Endothelial cell of umbilical vein (primary cell): ENCODE measurements at regions not wholly inside any gene's neighbourhood (a gene's known extent, or its start where the extent isn't known, plus 50 kb on each side); places are given as distances from the start of the nearest gene placed in this dataset.

Experiments
- BruUV-seq: library from RNA; stranded (reverse); fragments of 400-500 nt; replicated peaks from 2 replicates; lab custom pipeline; 2021; lab: Mats Ljungman, UMichigan
- CTCF ChIA-PET: fragments of 300-600, 350-600 bp; sonication (Branson Sonifier 250); formaldehyde crosslinking; loops from one replicate; lab custom pipeline; 2021; ENCODE audit warnings: antibody characterized with exemption, inconsistent platforms; lab: Charles Lee
- POLR2A ChIA-PET: fragments of 300-600, 350-600 bp; sonication (Branson Sonifier 250); formaldehyde crosslinking; loops from one replicate; lab custom pipeline; 2021; ENCODE audit warnings: antibody characterized with exemption, inconsistent platforms; lab: Charles Lee
- DNase-seq: peaks from one replicate; pipeline ENCODE4 v3.0.0-alpha.2; 2011; ENCODE audit warnings: low read depth, low spot score
- FAIRE-seq: peaks from 2 replicates; lab custom pipeline; 2011; peaks lifted over from hg19 to GRCh38; lab: Jason Lieb, UNC
- H2AFZ ChIP-seq: 2 replicates; pipeline ENCODE4 v1.6.0; 2012; ENCODE audit warnings: low read depth, low read length, control low read depth, inconsistent platforms
- H3K27ac ChIP-seq: 2 replicates; pipeline ENCODE4 v1.5.1; 2011; ENCODE audit warnings: low read depth, mild to moderate bottlenecking, control low read depth, low read length, moderate library complexity; ENCODE audit not compliant: insufficient read depth
- H3K27me3 ChIP-seq, 2 experiments: 2 replicates each; pipeline versions ENCODE4 v1.6.0 to v1.6.1; 2011; ENCODE audit warnings: low read length in 2 of 2, mixed read lengths in 1 of 2; ENCODE audit not compliant: control insufficient read depth in 2 of 2, insufficient read depth in 2 of 2
- H3K36me3 ChIP-seq, 2 experiments: 2 replicates in 1 of 2; 3 replicates in 1 of 2; pipeline ENCODE4 v1.5.1; 2011; ENCODE audit warnings: low read length in 2 of 2, mild to moderate bottlenecking in 1 of 2, moderate library complexity in 1 of 2; ENCODE audit not compliant: control insufficient read depth in 2 of 2, insufficient read depth in 2 of 2; ENCODE audit errors: extremely low read depth in 1 of 2
- H3K4me1 ChIP-seq: 3 replicates; pipeline ENCODE4 v1.5.1; 2011; ENCODE audit warnings: mild to moderate bottlenecking, low read length; ENCODE audit not compliant: control insufficient read depth, insufficient read depth; ENCODE audit errors: extremely low read depth
- H3K4me2 ChIP-seq: 2 replicates; pipeline ENCODE4 v1.6.1; 2011; ENCODE audit warnings: low read length, control low read depth, mixed read lengths; ENCODE audit not compliant: insufficient read depth
- H3K4me3 ChIP-seq, 3 experiments: fragments of 200-600 bp in 1 of 3; sonication (generic), shearing (Covaris generic) in 1 of 3; replicated peaks in 1 of 3; 2 replicates each; pipeline ENCODE4 v1.5.1; 2011 to 2016; ENCODE audit warnings: control low read depth in 3 of 3, low read length in 3 of 3, mild to moderate bottlenecking in 2 of 3, inconsistent platforms in 1 of 3, low read depth in 1 of 3, moderate library complexity in 1 of 3; ENCODE audit not compliant: insufficient read depth in 1 of 3
- H3K79me2 ChIP-seq: 2 replicates; pipeline ENCODE4 v1.6.0; 2012; ENCODE audit warnings: low read length, inconsistent platforms; ENCODE audit not compliant: control insufficient read depth, insufficient read depth
- H3K9ac ChIP-seq: replicated peaks from 2 replicates; pipeline ENCODE3; 2011; ENCODE audit warnings: low read length, control low read depth; ENCODE audit not compliant: insufficient read depth; ENCODE audit errors: extremely low read depth
- H3K9me1 ChIP-seq: replicated peaks from 3 replicates; pipeline ENCODE4 v1.6.0; 2011; ENCODE audit warnings: mild to moderate bottlenecking, low read length; ENCODE audit not compliant: control insufficient read depth, insufficient read depth; ENCODE audit errors: extremely low read depth
- H3K9me3 ChIP-seq: replicated peaks from 2 replicates; pipeline ENCODE4 v1.5.1; 2012; ENCODE audit warnings: low read length, inconsistent platforms; ENCODE audit not compliant: control insufficient read depth, insufficient read depth
- H4K20me1 ChIP-seq: replicated peaks from 2 replicates; pipeline ENCODE3; 2011; ENCODE audit warnings: mild to moderate bottlenecking, low read length; ENCODE audit not compliant: control insufficient read depth, insufficient read depth; ENCODE audit errors: extremely low read depth
- EZH2 ChIP-seq: IDR thresholded peaks from 2 replicates; pipeline ENCODE4 v1.6.1; 2012; ENCODE audit warnings: borderline replicate concordance, low read depth, mild to moderate bottlenecking, moderate library complexity, low read length, inconsistent platforms; ENCODE audit not compliant: severe bottlenecking
- FOS ChIP-seq: IDR thresholded peaks from 2 replicates; pipeline ENCODE4 v1.6.1; 2011; ENCODE audit warnings: mild to moderate bottlenecking, low read length, moderate library complexity, borderline replicate concordance; ENCODE audit not compliant: insufficient read depth
- GATA2 ChIP-seq: IDR thresholded peaks from 2 replicates; pipeline ENCODE4 v1.7.0; 2011; ENCODE audit warnings: low read depth, mild to moderate bottlenecking, moderate library complexity, mixed read lengths, low read length; ENCODE audit not compliant: insufficient read length, insufficient read depth
- JUN ChIP-seq: IDR thresholded peaks from 2 replicates; pipeline ENCODE4 v1.6.1; 2011; ENCODE audit warnings: borderline replicate concordance, low read depth; ENCODE audit not compliant: insufficient read length, insufficient read depth
- MYC ChIP-seq: IDR thresholded peaks from one replicate; pipeline ENCODE4 v1.6.1; 2011; ENCODE audit warnings: mild to moderate bottlenecking, low read depth, low read length
- POLR2A ChIP-seq: IDR thresholded peaks from 2 replicates; pipeline ENCODE4 v1.6.1; 2012; ENCODE audit warnings: low read depth, mild to moderate bottlenecking, control low read depth, low read length
- POLR2AphosphoS5 ChIP-seq: IDR thresholded peaks from 2 replicates; pipeline ENCODE4 v1.6.1; 2012; ENCODE audit warnings: low read depth, mild to moderate bottlenecking, control low read depth, low read length, moderate library complexity; ENCODE audit not compliant: insufficient read depth
- dilution Hi-C: fragments of 300-500 bp; cut with MboI; formaldehyde crosslinking; loops from one replicate; pipeline ENCODE4 v1.15.0; 2019; ENCODE audit warnings: low sequenced_read_pairs; ENCODE audit not compliant: extremely low pct_ligation_motif_present
- intact Hi-C: fragments of 100-400 bp; cut with micrococcal nuclease; formaldehyde crosslinking; loops from one replicate; pipeline ENCODE4 v1.10.0; 2022
- TF ChIP-seq, protein P1 (sequence below), 2 donors: IDR thresholded peaks; 1 replicate in 1 of 2; 2 replicates in 1 of 2; pipeline ENCODE4 v1.5.1; 2011; ENCODE audit warnings: low read length in 2 of 2, mild to moderate bottlenecking in 2 of 2, moderate library complexity in 2 of 2, control low read depth in 1 of 2, inconsistent platforms in 1 of 2, low read depth in 1 of 2; ENCODE audit not compliant: insufficient read depth in 1 of 2; ENCODE audit errors: extremely low read depth in 1 of 2
- TF ChIP-seq, protein P2 (sequence below): IDR thresholded peaks from 2 replicates; pipeline ENCODE4 v1.6.1; 2011; ENCODE audit not compliant: insufficient read depth, insufficient read length

DNA sequence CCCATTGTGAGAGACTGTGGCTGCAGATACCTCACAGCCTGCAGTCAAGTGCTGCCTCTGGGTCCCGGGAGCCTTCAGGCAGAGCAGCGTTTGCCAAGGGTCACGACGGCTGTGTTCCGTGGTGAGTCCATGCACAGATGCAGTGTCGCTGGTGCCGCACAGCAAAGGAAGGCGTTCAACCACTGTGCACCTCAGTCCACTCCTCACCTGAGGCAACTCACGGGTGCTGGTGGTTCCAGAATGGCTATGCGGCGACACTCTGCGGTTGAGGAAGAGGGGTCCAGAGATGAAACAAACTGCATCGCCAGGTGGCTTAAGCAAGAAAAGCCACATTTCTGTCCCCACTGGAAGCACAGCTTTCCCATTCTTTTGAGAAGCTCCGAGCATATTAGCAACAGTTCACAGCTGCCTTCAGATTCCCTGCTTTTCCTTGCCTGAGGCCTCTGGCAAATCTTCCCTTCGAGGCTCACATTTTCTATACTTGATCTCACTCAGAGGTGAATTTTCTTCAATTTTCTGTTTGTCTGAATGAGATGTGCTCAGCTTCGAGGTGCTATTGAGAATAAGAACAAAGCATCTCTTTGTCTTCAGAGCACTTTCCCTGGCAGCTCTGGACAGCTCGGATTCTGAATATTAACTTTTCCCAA lies 208.8 kb upstream of the TWIST2 start:
- H3K36me3 ChIP-seq = no peaks in the 10 kb centered on the region
- H2AFZ ChIP-seq = no peak overlapping the region
- no peak for DNase-seq
- no peak overlapping the region for H3K27ac ChIP-seq
- H3K4me3 ChIP-seq = no peak overlapping the region
- no peaks in the 10 kb centered on the region for H3K79me2 ChIP-seq
- H3K4me1 ChIP-seq = peaks cover 6% of the 10 kb centered on the region
- no peaks in the 10 kb centered on the region for H3K27me3 ChIP-seq
- H3K9me3 ChIP-seq = no peaks in the 10 kb centered on the region
- no peak for FAIRE-seq
- ChIA-PET CTCF (no interaction called here), POLR2A (no interaction called here)
- BruUV-seq = no TSS peak
- no peaks in the 10 kb centered on the region for H4K20me1 ChIP-seq
- intact Hi-C loops = no loop called here
- H3K9ac ChIP-seq = no peak overlapping the region
- dilution Hi-C loops = no loop called here
- no peak overlapping the region for H3K4me2 ChIP-seq
- TF ChIP-seq EZH2 = no peak
- no peak for TF ChIP-seq JUN
- TF ChIP-seq POLR2A = no peak
- no peak for TF ChIP-seq GATA2
- TF ChIP-seq POLR2AphosphoS5 = no peak
- TF ChIP-seq MYC = no peak
- H3K9me1 ChIP-seq = no peaks in the 10 kb centered on the region

DNA sequence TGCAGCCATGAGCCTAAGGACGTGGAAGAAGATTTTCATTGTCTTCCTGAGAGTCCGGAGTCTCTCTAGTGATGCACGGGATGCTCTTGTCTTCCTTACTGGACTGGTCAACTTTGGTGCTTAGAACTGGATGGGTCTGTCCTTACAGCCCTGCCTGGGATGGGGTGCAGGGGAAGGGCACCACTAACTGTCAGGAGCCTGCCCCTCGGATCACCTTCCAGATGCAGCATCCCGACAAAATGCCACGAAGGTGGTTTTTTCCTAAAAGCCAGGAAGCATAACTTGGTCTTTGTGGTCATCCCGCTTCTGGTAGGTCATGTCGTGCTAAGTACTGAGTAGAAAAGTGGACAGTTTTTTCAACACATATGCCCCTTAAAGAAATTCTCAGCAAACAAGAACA lies 207.4 kb upstream of the TWIST2 start:
- DNase-seq (no peak), FAIRE-seq (no peak)
- no peak overlapping the region for H3K4me3 ChIP-seq
- H3K9ac ChIP-seq = no peak overlapping the region
- intact Hi-C loops (no loop called here), dilution Hi-C loops (no loop called here)
- ChIA-PET CTCF (no interaction called here), POLR2A (no interaction called here)
- no TSS peak for BruUV-seq
- no peaks in the 10 kb centered on the region for H3K9me3 ChIP-seq
- no peaks in the 10 kb centered on the region for H3K79me2 ChIP-seq
- H3K4me2 ChIP-seq = no peak overlapping the region
- TF ChIP-seq FOS = no peak
- TF ChIP-seq, protein P1, sequence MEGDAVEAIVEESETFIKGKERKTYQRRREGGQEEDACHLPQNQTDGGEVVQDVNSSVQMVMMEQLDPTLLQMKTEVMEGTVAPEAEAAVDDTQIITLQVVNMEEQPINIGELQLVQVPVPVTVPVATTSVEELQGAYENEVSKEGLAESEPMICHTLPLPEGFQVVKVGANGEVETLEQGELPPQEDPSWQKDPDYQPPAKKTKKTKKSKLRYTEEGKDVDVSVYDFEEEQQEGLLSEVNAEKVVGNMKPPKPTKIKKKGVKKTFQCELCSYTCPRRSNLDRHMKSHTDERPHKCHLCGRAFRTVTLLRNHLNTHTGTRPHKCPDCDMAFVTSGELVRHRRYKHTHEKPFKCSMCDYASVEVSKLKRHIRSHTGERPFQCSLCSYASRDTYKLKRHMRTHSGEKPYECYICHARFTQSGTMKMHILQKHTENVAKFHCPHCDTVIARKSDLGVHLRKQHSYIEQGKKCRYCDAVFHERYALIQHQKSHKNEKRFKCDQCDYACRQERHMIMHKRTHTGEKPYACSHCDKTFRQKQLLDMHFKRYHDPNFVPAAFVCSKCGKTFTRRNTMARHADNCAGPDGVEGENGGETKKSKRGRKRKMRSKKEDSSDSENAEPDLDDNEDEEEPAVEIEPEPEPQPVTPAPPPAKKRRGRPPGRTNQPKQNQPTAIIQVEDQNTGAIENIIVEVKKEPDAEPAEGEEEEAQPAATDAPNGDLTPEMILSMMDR (IDR thresholded peaks at IDR 0.05; ENCODE audit: extremely low read depth in 1 of 2, insufficient read depth in 1 of 2, low read depth in 1 of 2, low read length in 2 of 2) = no peak
- no peak for TF ChIP-seq MYC
- TF ChIP-seq POLR2A = no peak
- TF ChIP-seq, protein P2, sequence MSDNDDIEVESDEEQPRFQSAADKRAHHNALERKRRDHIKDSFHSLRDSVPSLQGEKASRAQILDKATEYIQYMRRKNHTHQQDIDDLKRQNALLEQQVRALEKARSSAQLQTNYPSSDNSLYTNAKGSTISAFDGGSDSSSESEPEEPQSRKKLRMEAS = no peak
- no peak for TF ChIP-seq EZH2
- no peak for TF ChIP-seq JUN
- TF ChIP-seq POLR2AphosphoS5 = no peak
- no peak for TF ChIP-seq GATA2
- peaks cover 18% of the 10 kb centered on the region for H3K4me1 ChIP-seq
- H3K27ac ChIP-seq = no peak overlapping the region
- no peaks in the 10 kb centered on the region for H3K36me3 ChIP-seq
- no peaks in the 10 kb centered on the region for H4K20me1 ChIP-seq
- H2AFZ ChIP-seq = no peak overlapping the region
- H3K9me1 ChIP-seq = no peaks in the 10 kb centered on the region
- H3K27me3 ChIP-seq = no peaks in the 10 kb centered on the region
